Activated naive CD8-positive, alpha-beta T cell treated with anti-CD3 and anti-CD28 coated beads, Interleukin-2, amount 50 U/mL, for 16 hours (primary cell): ENCODE measurements at regions not wholly inside any gene's neighbourhood (a gene's known extent, or its start where the extent isn't known, plus 50 kb on each side); places are given as distances from the start of the nearest gene placed in this dataset.

Experiments used
- DNase-seq: peaks from one replicate; pipeline ENCODE4 v3.0.0-alpha.2; 2020; ENCODE audit warnings: low read depth, low spot score

- no peak for DNase-seq
Measured at GRCh38 chr10:129140921-129141885, 325.8 kb upstream of the MGMT start.

- no peak for DNase-seq
Measured at GRCh38 chr10:129151281-129151680, 315.8 kb upstream of the MGMT start.

- no peak for DNase-seq
Measured at GRCh38 chr10:129156406-129156805, 310.6 kb upstream of the MGMT start.

- no peak for DNase-seq
Measured at GRCh38 chr10:129157185-129157584, 309.9 kb upstream of the MGMT start.

GRCh38 chr10:129161150-129161549, 305.9 kb upstream of the MGMT start:
- DNase-seq, result no peak

GRCh38 chr10:129163531-129163930, 303.5 kb upstream of the MGMT start:
- DNase-seq, result no peak

- DNase-seq, result no peak
Measured at GRCh38 chr10:129165076-129165720, 301.8 kb upstream of the MGMT start.

- DNase-seq, result no peak
Measured at GRCh38 chr10:129165770-129166169, 301.3 kb upstream of the MGMT start.

- DNase-seq, result no peak
Measured at GRCh38 chr10:129168660-129169059, 298.4 kb upstream of the MGMT start.

- no peak for DNase-seq
Measured at GRCh38 chr10:129169115-129169514, 297.9 kb upstream of the MGMT start.

GRCh38 chr10:129170812-129171211, 296.2 kb upstream of the MGMT start:
- no peak for DNase-seq

- no peak for DNase-seq
Measured at GRCh38 chr10:129171812-129172211, 295.2 kb upstream of the MGMT start.

- no peak for DNase-seq
Measured at GRCh38 chr10:129174232-129175014, 292.6 kb upstream of the MGMT start.

- no peak for DNase-seq
Measured at GRCh38 chr10:129179245-129179971, 287.6 kb upstream of the MGMT start.

- DNase-seq, result no peak
Measured at GRCh38 chr10:129179972-129180678, 286.9 kb upstream of the MGMT start.

- DNase-seq, result no peak
Measured at GRCh38 chr10:129184196-129184595, 282.8 kb upstream of the MGMT start.

- no peak for DNase-seq
Measured at GRCh38 chr10:129187331-129187730, 279.7 kb upstream of the MGMT start.

GRCh38 chr10:129191797-129192196, 275.2 kb upstream of the MGMT start:
- DNase-seq, result no peak

- DNase-seq, result no peak
Measured at GRCh38 chr10:129192344-129193128, 274.5 kb upstream of the MGMT start.

GRCh38 chr10:129193148-129193547, 273.9 kb upstream of the MGMT start:
- DNase-seq, result no peak
